Upper lobe of left lung (tissue), 6 donors: ENCODE measurements at regions not wholly inside any gene's neighbourhood (a gene's known extent, or its start where the extent isn't known, plus 50 kb on each side); places are given as distances from the start of the nearest gene placed in this dataset.

Experiments used
- ATAC-seq, 2 donors: fragments of 200-7000 bp; cut with Tn5 transposase; one replicate each; pipeline ENCODE4 v1.9.1; 2022; ENCODE audit warnings: mild to moderate bottlenecking in 2 of 2, moderate library complexity in 2 of 2; ENCODE audit not compliant: low FRiP score in 2 of 2
- DNase-seq, 2 donors: peaks; one replicate each; pipeline ENCODE4 v3.0.0-alpha.2; 2019 to 2020
- H3K27ac ChIP-seq, 4 donors: fragments of 200-600 bp; sonication (generic); one replicate each; pipeline ENCODE4 v1.5.1; 2016 to 2019
- H3K27me3 ChIP-seq, 4 donors: fragments of 200-600 bp; sonication (generic); one replicate each; pipeline ENCODE4 v1.5.1; 2017 to 2019
- H3K36me3 ChIP-seq, 4 donors: fragments of 200-600 bp; sonication (generic); one replicate each; pipeline ENCODE4 v1.5.1; 2016 to 2019
- H3K4me1 ChIP-seq, 4 donors: fragments of 200-600 bp; sonication (generic); one replicate each; pipeline ENCODE4 v1.5.1; 2018 to 2019
- H3K4me3 ChIP-seq, 4 donors: fragments of 200-600 bp; sonication (generic); one replicate each; pipeline ENCODE4 v1.5.1; 2017 to 2019; ENCODE audit warnings: mild to moderate bottlenecking in 2 of 4, moderate library complexity in 1 of 4
- H3K9me3 ChIP-seq, 4 donors: fragments of 200-600 bp; sonication (generic); one replicate each; pipeline ENCODE4 v1.5.1; 2018 to 2019
- CTCF ChIP-seq, 6 experiments: fragments of 450-650 bp in 4 of 6; fragments of 200-600 bp in 2 of 6; sonication (generic) in 2 of 6; IDR thresholded peaks; one replicate each; pipeline ENCODE4 v1.5.1; 2016 to 2019; ENCODE audit warnings: antibody characterized with exemption in 6 of 6
- EP300 ChIP-seq, 4 donors: sonication (generic); formaldehyde crosslinking; IDR thresholded peaks; one replicate each; pipeline ENCODE4 v1.5.1; 2017; ENCODE audit warnings: antibody characterized with exemption in 4 of 4, control low read depth in 2 of 4
- POLR2A ChIP-seq, 4 donors: fragments of 450-650 bp; IDR thresholded peaks; one replicate each; pipeline ENCODE4 v1.5.1; 2016 to 2017; ENCODE audit warnings: antibody characterized with exemption in 4 of 4, mild to moderate bottlenecking in 2 of 4
- POLR2AphosphoS5 ChIP-seq, 2 donors: sonication (generic); formaldehyde crosslinking; IDR thresholded peaks; one replicate each; pipeline ENCODE4 v1.5.1; 2017; ENCODE audit warnings: antibody characterized with exemption in 2 of 2
- WGBS, 2 donors: methylation state at CpG; one replicate each; pipeline ENCODE4 v1.1.5; 2017 to 2018; 5-methylcytosine and 5-hydroxymethylcytosine counted together
- donor health status: DM: no; HTN: no; CAD: no; lungs with moderate emphysema.
- donor health status: DM: no; HTN: yes; CAD: no; lungs with severe emphysema.

GRCh38 chr12:107399046-107399445, 286.6 kb upstream of the PWP1 start:
- no peaks in the 10 kb centered on the region for H3K36me3 ChIP-seq
- 62 to 71% methylated on average over 5 of the region's 5 CpGs for WGBS, 2 donors

GRCh38 chr12:107400686-107401447, 284.7 kb upstream of the PWP1 start:
- Histone ChIP-seq H3K4me3 (no peak overlapping the region), H3K27me3 (no peaks in the 10 kb centered on the region), H3K36me3 (no peaks in the 10 kb centered on the region), H3K9me3 (no peaks in the 10 kb centered on the region), H3K27ac (no peak overlapping the region), H3K4me1 (peaks cover 0 to 4% (median 0%) of the 10 kb centered on the region in 4 donors)
- no peak for TF ChIP-seq POLR2A (IDR thresholded peaks at IDR 0.05)
- DNase-seq: no peak
- ATAC-seq: no peak
- WGBS, 2 donors: 49 to 57% methylated on average over 10 to 14 of the region's 14 CpGs

More at GRCh38 chr12:107399046-107399445, 286.6 kb upstream of the PWP1 start:
- no peaks in the 10 kb centered on the region for H3K27me3 ChIP-seq
- no peak overlapping the region for H3K27ac ChIP-seq
- DNase-seq (no peak), ATAC-seq (no peak)
- H3K9me3 ChIP-seq: no peaks in the 10 kb centered on the region
- TF ChIP-seq CTCF (IDR thresholded peaks at IDR 0.05) (no peak), EP300 (IDR thresholded peaks at IDR 0.05) (no peak), POLR2AphosphoS5 (IDR thresholded peaks at IDR 0.05) (no peak), POLR2A (IDR thresholded peaks at IDR 0.05) (no peak)
- no peak overlapping the region for H3K4me3 ChIP-seq
- peaks cover 0 to 4% (median 0%) of the 10 kb centered on the region in 4 donors for H3K4me1 ChIP-seq

- ATAC-seq (no peak), DNase-seq (peak in 1 of 2 donors; percentile 34)
- Histone ChIP-seq H3K4me3 (no peak overlapping the region), H3K9me3 (no peaks in the 10 kb centered on the region), H3K27me3 (no peaks in the 10 kb centered on the region), H3K27ac (no peak overlapping the region), H3K36me3 (no peaks in the 10 kb centered on the region), H3K4me1 (peaks cover 0 to 4% (median 0%) of the 10 kb centered on the region in 4 donors)
- peak in 4 of 6 experiments; percentile 30 to 47 (median 36) for TF ChIP-seq CTCF (IDR thresholded peaks at IDR 0.05)
- no peak for TF ChIP-seq EP300 (IDR thresholded peaks at IDR 0.05)
- 75 to 76% methylated on average over 5 of the region's 5 CpGs for WGBS, 2 donors
These were observed 283.3 kb upstream of the PWP1 start for GRCh38 chr12:107402041-107403022.

- Histone ChIP-seq H3K27me3 (no peaks in the 10 kb centered on the region), H3K9me3 (no peaks in the 10 kb centered on the region), H3K36me3 (no peaks in the 10 kb centered on the region), H3K4me3 (no peak overlapping the region), H3K27ac (no peak overlapping the region), H3K4me1 (peaks cover 0 to 4% (median 0%) of the 10 kb centered on the region in 4 donors)
- TF ChIP-seq POLR2A (IDR thresholded peaks at IDR 0.05) (no peak), CTCF (IDR thresholded peaks at IDR 0.05) (peak in 2 of 6 experiments; percentile 9 to 32)
- ATAC-seq (no peak), DNase-seq (no peak)
- WGBS, 2 donors: 41 to 78% methylated on average over 3 to 4 of the region's 4 CpGs
These were observed 280.6 kb upstream of the PWP1 start for GRCh38 chr12:107404981-107405380.

DNA sequence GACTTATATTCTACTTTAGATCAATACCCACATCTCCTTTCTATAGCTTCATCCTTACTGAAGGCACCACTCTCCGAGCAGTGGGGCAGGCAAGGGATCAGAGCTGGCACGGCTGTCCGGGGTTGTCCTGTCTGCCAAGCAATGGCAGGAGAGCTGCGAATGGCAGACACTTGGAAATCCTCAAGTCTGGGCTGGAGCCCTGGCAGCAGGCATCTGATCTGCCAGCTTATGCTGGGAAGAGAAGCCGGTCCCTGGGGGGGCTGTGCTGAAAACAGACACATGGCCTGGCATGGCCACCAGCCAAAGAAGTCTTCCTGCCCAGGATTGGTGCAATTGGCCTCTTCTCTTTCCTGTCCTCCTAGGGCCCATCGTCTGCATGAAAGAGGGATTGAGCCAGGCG, 280.2 kb upstream of the PWP1 start:
- DNase-seq (no peak), ATAC-seq (no peak)
- peaks cover 0 to 4% (median 0%) of the 10 kb centered on the region in 4 donors for H3K4me1 ChIP-seq

More for the DNA sequence above, 280.2 kb upstream of the PWP1 start:
- Histone ChIP-seq H3K27ac (no peak overlapping the region), H3K27me3 (no peaks in the 10 kb centered on the region), H3K4me3 (no peak overlapping the region), H3K9me3 (no peaks in the 10 kb centered on the region), H3K36me3 (no peaks in the 10 kb centered on the region)
- TF ChIP-seq POLR2A (IDR thresholded peaks at IDR 0.05) (no peak), POLR2AphosphoS5 (IDR thresholded peaks at IDR 0.05) (no peak), EP300 (IDR thresholded peaks at IDR 0.05) (no peak), CTCF (IDR thresholded peaks at IDR 0.05) (no peak)
- WGBS, 2 donors: 83 to 89% methylated on average over 7 of the region's 7 CpGs
